PFSK-1 (cell line): ENCODE measurements at regions not wholly inside any gene's neighbourhood (a gene's known extent, or its start where the extent isn't known, plus 50 kb on each side); places are given as distances from the start of the nearest gene placed in this dataset.
A peak's percentile ranks its signal among the peaks of the same experiment; 100 is the strongest.

Source experiments
- FOXP2 ChIP-seq: optimal IDR thresholded peaks from 2 replicates; pipeline ENCODE3; 2011; ENCODE audit warnings: borderline replicate concordance, control low read depth, inconsistent platforms; ENCODE audit not compliant: insufficient read depth; ENCODE audit errors: extremely low read length, extremely low read depth
- POLR2AphosphoS5 ChIP-seq: IDR thresholded peaks from 2 replicates; pipeline ENCODE4 v1.6.1; 2012; ENCODE audit warnings: low read depth, mild to moderate bottlenecking, control low read depth, low read length, moderate library complexity
- SIN3A ChIP-seq: IDR thresholded peaks from 2 replicates; pipeline ENCODE4 v1.6.1; 2012; ENCODE audit warnings: mild to moderate bottlenecking, low read length, moderate library complexity, borderline replicate concordance; ENCODE audit not compliant: insufficient read depth
- TAF1 ChIP-seq: IDR thresholded peaks from 2 replicates; pipeline ENCODE4 v1.6.1; 2012; ENCODE audit warnings: low read length, control low read depth, borderline replicate concordance; ENCODE audit not compliant: insufficient read depth
- TF ChIP-seq, protein P1 (sequence below), 2 experiments: IDR thresholded peaks; 2 replicates each; pipeline versions ENCODE4 v1.6.1 to v1.8.0; 2011 to 2012; ENCODE audit warnings: low read depth in 2 of 2, low read length in 2 of 2, control low read depth in 1 of 2, inconsistent platforms in 1 of 2, mild to moderate bottlenecking in 1 of 2, moderate library complexity in 1 of 2; ENCODE audit not compliant: insufficient read depth in 1 of 2

DNA sequence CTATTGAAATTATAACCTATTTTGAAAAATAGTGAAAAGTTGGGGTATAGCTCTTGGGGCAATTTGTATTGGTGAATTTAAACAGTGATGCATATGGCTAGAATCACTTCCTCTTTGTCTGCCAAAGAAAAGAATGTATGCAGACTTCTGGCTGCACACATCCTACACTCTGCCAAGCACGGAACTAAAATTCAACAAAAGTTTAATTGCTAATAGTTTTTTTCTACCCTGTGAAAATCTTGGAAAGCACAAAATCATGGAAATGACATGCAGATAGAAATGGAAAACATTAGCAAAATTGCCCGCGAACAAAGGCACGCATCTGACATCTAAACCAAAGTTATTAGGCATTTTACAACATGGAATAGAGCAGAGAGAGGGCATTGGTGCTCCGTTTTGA lies 106.4 kb upstream of the PDE10A start:
- no peak for TF ChIP-seq TAF1
- TF ChIP-seq SIN3A = no peak
- no peak for TF ChIP-seq FOXP2
- TF ChIP-seq, protein P1, sequence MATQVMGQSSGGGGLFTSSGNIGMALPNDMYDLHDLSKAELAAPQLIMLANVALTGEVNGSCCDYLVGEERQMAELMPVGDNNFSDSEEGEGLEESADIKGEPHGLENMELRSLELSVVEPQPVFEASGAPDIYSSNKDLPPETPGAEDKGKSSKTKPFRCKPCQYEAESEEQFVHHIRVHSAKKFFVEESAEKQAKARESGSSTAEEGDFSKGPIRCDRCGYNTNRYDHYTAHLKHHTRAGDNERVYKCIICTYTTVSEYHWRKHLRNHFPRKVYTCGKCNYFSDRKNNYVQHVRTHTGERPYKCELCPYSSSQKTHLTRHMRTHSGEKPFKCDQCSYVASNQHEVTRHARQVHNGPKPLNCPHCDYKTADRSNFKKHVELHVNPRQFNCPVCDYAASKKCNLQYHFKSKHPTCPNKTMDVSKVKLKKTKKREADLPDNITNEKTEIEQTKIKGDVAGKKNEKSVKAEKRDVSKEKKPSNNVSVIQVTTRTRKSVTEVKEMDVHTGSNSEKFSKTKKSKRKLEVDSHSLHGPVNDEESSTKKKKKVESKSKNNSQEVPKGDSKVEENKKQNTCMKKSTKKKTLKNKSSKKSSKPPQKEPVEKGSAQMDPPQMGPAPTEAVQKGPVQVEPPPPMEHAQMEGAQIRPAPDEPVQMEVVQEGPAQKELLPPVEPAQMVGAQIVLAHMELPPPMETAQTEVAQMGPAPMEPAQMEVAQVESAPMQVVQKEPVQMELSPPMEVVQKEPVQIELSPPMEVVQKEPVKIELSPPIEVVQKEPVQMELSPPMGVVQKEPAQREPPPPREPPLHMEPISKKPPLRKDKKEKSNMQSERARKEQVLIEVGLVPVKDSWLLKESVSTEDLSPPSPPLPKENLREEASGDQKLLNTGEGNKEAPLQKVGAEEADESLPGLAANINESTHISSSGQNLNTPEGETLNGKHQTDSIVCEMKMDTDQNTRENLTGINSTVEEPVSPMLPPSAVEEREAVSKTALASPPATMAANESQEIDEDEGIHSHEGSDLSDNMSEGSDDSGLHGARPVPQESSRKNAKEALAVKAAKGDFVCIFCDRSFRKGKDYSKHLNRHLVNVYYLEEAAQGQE (IDR thresholded peaks at IDR 0.05; ENCODE audit: insufficient read depth in 1 of 2, low read depth in 2 of 2, low read length in 2 of 2) = no peak
- no peak for TF ChIP-seq POLR2AphosphoS5

DNA sequence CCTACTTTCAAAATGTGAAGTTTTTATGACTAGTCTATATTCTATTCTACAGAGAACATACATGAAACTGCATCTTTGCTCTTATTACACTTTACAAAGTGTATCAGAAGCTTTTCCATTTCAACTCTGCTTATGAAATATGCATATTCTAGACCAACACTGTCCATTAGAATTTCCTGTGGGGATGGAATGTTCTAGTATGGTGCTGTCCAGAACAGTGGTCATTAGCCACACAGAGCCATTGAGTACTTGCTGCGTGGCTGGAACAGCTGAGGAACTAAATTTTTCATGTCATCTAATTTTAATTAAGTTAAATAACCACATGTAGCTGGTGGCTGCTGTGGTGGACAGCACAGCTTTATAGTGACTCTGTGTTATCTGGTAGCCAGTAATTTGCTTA lies 105.9 kb upstream of the PDE10A start:
- TF ChIP-seq SIN3A (no peak), POLR2AphosphoS5 (no peak), FOXP2 (no peak)

DNA sequence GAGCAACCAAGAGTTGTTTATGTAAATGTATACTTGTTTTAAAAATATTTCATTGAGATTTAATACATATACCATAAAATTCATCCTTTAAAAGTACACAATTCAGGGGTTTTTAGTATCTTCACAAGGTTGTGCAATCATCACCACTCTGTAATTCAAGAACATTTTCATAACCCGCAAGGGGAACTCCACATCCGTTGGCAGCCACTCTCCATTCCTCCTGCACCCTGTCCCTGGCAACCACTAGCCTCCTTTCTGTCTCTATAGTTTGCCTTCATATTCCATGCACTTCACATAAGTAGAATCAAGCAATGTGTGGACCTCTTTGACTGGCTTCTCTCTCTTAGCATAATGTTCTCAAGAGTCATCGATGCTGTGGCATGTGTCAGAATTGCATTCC lies 104.2 kb upstream of the PDE10A start:
- TF ChIP-seq SIN3A (no peak), POLR2AphosphoS5 (no peak), FOXP2 (no peak), TAF1 (no peak)
- TF ChIP-seq, protein P1 (IDR thresholded peaks at IDR 0.05; ENCODE audit: insufficient read depth in 1 of 2, low read depth in 2 of 2, low read length in 2 of 2) = no peak

DNA sequence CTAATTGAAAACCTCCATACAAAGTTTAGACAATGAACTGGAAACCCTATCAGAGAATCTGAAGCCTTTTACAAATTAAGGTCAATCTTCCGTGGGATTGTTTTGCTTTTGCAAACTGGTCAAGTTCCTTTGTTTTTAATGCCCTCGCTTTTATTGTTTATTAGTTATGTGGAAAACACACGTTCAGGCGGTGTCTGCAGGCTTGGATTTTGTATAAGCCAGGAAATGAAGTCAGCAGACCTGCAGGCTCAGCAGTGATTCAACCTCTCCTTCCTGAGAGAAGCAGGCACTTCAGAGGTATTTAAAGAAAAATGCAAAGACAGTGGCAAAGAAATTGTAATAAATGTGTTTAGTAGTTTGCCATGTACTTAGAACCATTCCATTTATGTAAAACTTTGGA lies 103.4 kb upstream of the PDE10A start:
- TF ChIP-seq FOXP2 (peak; percentile 18), POLR2AphosphoS5 (no peak), SIN3A (no peak), TAF1 (no peak)
- TF ChIP-seq, protein P1 (IDR thresholded peaks at IDR 0.05; ENCODE audit: insufficient read depth in 1 of 2, low read depth in 2 of 2, low read length in 2 of 2) = no peak

DNA sequence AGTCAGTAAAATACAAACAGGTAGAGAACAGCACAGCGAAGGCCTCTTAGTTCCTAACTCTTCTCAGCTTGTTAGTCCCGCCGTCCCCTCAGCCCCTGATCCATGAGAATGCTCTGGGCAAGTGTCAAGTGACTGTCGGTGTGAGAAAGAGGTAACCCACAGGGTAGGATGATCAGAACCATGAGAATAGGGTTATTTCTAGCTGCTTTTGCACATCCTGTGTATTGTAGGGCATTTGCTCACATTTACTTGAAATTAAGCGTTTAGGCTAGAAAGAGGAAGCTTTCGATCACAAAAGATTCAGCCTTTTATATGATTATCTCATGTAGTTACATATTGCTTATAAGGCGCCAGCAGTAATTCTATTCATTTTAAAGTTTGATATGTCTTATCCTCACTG lies 103.0 kb upstream of the PDE10A start:
- TF ChIP-seq POLR2AphosphoS5 (no peak), FOXP2 (no peak), TAF1 (no peak), SIN3A (no peak)
- TF ChIP-seq, protein P1 (IDR thresholded peaks at IDR 0.05; ENCODE audit: insufficient read depth in 1 of 2, low read depth in 2 of 2, low read length in 2 of 2) = no peak
